OCI-LY1 (cell line): ENCODE measurements at regions not wholly inside any gene's neighbourhood (a gene's known extent, or its start where the extent isn't known, plus 50 kb on each side); places are given as distances from the start of the nearest gene placed in this dataset.

Experiments used
- H2AFZ ChIP-seq: fragments of 200-600 bp; sonication (generic), shearing (Covaris generic); 2 replicates; pipeline ENCODE4 v1.6.0; 2014; ENCODE audit warnings: antibody characterized with exemption, mild to moderate bottlenecking, low read length
- H3F3A ChIP-seq: fragments of 200-600 bp; sonication (generic), shearing (Covaris generic); 2 replicates; pipeline ENCODE4 v1.6.0; 2014; ENCODE audit warnings: mild to moderate bottlenecking, antibody characterized with exemption, low read length, moderate library complexity; ENCODE audit not compliant: insufficient read depth
- H3K27ac ChIP-seq: fragments of 200-600 bp; sonication (generic); 2 replicates; pipeline ENCODE4 v1.5.1; 2014; ENCODE audit warnings: low read length, mixed run types, mild to moderate bottlenecking, low read depth; ENCODE audit not compliant: poor library complexity, severe bottlenecking
- H3K27me3 ChIP-seq: fragments of 200-600 bp; sonication (generic); 2 replicates; pipeline ENCODE4 v1.6.0; 2014; ENCODE audit warnings: antibody characterized with exemption, mild to moderate bottlenecking, low read length, moderate library complexity; ENCODE audit not compliant: insufficient read depth
- H3K36me3 ChIP-seq: fragments of 200-600 bp; sonication (generic); 2 replicates; pipeline ENCODE4 v1.6.1; 2014; ENCODE audit warnings: mild to moderate bottlenecking, antibody characterized with exemption, low read length, moderate library complexity, mixed read lengths; ENCODE audit not compliant: insufficient read depth
- H3K4me1 ChIP-seq: fragments of 200-600 bp; sonication (generic); 2 replicates; pipeline ENCODE4 v1.5.1; 2014; ENCODE audit warnings: mild to moderate bottlenecking, low read length, moderate library complexity; ENCODE audit not compliant: insufficient read depth, severe bottlenecking
- H3K4me2 ChIP-seq: fragments of 200-600 bp; sonication (generic), shearing (Covaris generic); 2 replicates; pipeline ENCODE4 v1.6.1; 2014; ENCODE audit warnings: low read length
- H3K4me3 ChIP-seq: fragments of 200-600 bp; sonication (generic); 2 replicates; pipeline ENCODE4 v1.5.1; 2014; ENCODE audit warnings: low read length, low read depth, mild to moderate bottlenecking, mixed read lengths; ENCODE audit not compliant: poor library complexity, severe bottlenecking
- H3K79me2 ChIP-seq: fragments of 200-600 bp; shearing (Covaris generic); 2 replicates; pipeline ENCODE4 v1.6.1; 2016; ENCODE audit warnings: mixed run types, low read length, mixed read lengths; ENCODE audit not compliant: insufficient read depth
- H3K9ac ChIP-seq: fragments of 200-600 bp; sonication (generic), shearing (Covaris generic); 2 replicates; pipeline ENCODE4 v1.6.1; 2014; ENCODE audit warnings: mild to moderate bottlenecking, low read length, mixed read lengths
- H3K9me2 ChIP-seq: fragments of 200-600 bp; sonication (generic), shearing (Covaris generic); 2 replicates; pipeline ENCODE4 v1.6.1; 2014; ENCODE audit warnings: low read depth, mild to moderate bottlenecking, low read length, mixed read lengths
- H3K9me3 ChIP-seq: fragments of 200-600 bp; shearing (Covaris generic); 2 replicates; pipeline ENCODE4 v1.6.1; 2014; ENCODE audit warnings: low read length, mixed read lengths
- H4K20me1 ChIP-seq: fragments of 200-600 bp; sonication (generic), shearing (Covaris generic); 2 replicates; pipeline ENCODE4 v1.6.0; 2016; ENCODE audit warnings: mild to moderate bottlenecking, low read length; ENCODE audit not compliant: insufficient read depth
- EZH2 ChIP-seq: fragments of 200-600 bp; sonication (generic), shearing (Covaris generic); IDR thresholded peaks from 2 replicates; pipeline ENCODE4 v1.8.0; 2017; ENCODE audit warnings: borderline replicate concordance, mixed run types, mild to moderate bottlenecking, antibody characterized with exemption, low read length, moderate library complexity, mixed read lengths
- TF ChIP-seq, protein P1 (sequence below): fragments of 200-600 bp; sonication (generic), shearing (Covaris generic); IDR thresholded peaks from 2 replicates; pipeline ENCODE4 v1.5.1; 2017; ENCODE audit warnings: mild to moderate bottlenecking, antibody characterized with exemption, low read length, moderate library complexity, mixed read lengths

DNA sequence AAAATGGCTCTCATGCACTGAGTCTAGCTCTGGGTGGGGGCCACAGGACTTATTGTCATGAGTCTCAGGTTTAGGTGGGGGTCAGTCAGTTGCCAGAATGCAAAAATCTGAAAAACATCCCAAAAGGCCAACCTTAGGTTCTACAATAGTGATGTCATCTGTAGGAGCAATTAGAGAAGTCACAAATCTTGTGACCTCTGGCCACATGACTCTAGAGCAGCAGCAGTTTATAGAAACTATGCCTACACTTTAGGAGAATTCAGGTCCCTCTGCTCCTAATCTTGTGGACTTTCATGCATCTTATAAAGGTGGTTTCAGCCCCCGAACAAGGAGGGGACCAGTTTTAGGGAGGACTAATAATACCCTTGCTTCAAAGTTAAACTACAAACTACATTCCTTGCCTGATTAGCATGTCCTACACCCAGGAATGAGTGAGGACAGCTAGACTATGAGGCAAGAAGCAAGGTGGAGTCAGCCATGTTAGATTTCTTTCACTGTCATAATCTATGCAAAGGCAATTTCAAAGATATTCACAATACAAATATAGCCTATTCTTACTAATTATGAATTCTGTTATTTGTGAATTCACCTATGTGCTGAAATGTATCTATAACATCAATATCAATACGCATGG is 123.5 kb upstream of the ADCY1 start:
- Histone ChIP-seq H4K20me1 (no peaks in the 10 kb centered on the region), H3K27ac (no peak overlapping the region), H3K36me3 (no peaks in the 10 kb centered on the region), H2AFZ (no peak overlapping the region), H3K4me2 (no peak overlapping the region), H3F3A (no peaks in the 10 kb centered on the region), H3K9me2 (no peaks in the 10 kb centered on the region), H3K9me3 (no peaks in the 10 kb centered on the region), H3K27me3 (no peaks in the 10 kb centered on the region), H3K4me3 (no peak overlapping the region), H3K9ac (no peak overlapping the region), H3K4me1 (no peaks in the 10 kb centered on the region), H3K79me2 (no peaks in the 10 kb centered on the region)
- no peak for TF ChIP-seq EZH2
- TF ChIP-seq, protein P1, sequence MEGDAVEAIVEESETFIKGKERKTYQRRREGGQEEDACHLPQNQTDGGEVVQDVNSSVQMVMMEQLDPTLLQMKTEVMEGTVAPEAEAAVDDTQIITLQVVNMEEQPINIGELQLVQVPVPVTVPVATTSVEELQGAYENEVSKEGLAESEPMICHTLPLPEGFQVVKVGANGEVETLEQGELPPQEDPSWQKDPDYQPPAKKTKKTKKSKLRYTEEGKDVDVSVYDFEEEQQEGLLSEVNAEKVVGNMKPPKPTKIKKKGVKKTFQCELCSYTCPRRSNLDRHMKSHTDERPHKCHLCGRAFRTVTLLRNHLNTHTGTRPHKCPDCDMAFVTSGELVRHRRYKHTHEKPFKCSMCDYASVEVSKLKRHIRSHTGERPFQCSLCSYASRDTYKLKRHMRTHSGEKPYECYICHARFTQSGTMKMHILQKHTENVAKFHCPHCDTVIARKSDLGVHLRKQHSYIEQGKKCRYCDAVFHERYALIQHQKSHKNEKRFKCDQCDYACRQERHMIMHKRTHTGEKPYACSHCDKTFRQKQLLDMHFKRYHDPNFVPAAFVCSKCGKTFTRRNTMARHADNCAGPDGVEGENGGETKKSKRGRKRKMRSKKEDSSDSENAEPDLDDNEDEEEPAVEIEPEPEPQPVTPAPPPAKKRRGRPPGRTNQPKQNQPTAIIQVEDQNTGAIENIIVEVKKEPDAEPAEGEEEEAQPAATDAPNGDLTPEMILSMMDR = no peak

DNA sequence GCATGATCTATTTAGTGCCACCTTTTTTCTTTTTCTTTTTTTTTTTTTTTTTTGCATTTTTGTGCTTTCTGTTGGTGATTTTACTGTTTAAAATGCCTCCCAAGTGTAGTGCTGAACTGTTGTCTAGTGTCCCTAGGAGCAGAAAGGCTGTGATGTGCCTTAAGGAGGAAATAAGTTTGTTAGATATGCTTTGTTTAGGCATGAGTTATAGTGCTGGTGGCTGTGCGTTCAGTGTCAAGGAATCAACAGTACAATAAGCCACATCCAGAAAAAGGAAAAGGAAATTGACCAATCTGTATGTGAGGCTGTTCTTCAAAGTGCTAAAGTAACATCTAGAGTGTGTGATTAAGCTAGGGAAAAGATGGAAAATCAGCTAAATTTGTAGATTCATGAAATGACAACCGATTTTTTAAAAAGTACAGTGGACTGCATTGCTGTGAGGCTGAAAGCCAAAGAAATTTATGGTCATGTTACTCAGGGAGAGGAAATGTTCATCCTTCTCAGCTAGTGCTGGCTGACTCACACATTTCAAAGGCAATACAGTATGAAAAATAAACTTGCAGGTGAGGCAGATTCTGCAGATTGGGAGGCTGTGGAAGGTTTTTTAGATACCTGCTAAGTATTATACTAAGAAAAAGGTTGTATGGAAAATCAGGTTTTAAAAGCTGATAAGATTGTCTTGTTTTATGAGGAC is 122.7 kb upstream of the ADCY1 start:
- Histone ChIP-seq H3K9me2 (no peaks in the 10 kb centered on the region), H3K4me3 (no peak overlapping the region), H3K27me3 (no peaks in the 10 kb centered on the region)

GRCh38 chr7:45454771-45455170 is 119.4 kb upstream of the ADCY1 start:
- H3K27ac ChIP-seq = no peak overlapping the region
- no peaks in the 10 kb centered on the region for H3F3A ChIP-seq
- no peak overlapping the region for H3K9ac ChIP-seq
- H3K4me1 ChIP-seq = no peaks in the 10 kb centered on the region
- no peak overlapping the region for H3K4me3 ChIP-seq
- no peaks in the 10 kb centered on the region for H3K36me3 ChIP-seq
- no peak for TF ChIP-seq EZH2
- TF ChIP-seq, protein P1 = no peak
- no peak overlapping the region for H2AFZ ChIP-seq
- H3K27me3 ChIP-seq = no peaks in the 10 kb centered on the region
- no peaks in the 10 kb centered on the region for H3K9me2 ChIP-seq
- no peaks in the 10 kb centered on the region for H3K9me3 ChIP-seq
- no peaks in the 10 kb centered on the region for H4K20me1 ChIP-seq
- no peaks in the 10 kb centered on the region for H3K79me2 ChIP-seq
- no peak overlapping the region for H3K4me2 ChIP-seq

More for the DNA sequence above, 122.7 kb upstream of the ADCY1 start:
- Histone ChIP-seq H4K20me1 (no peaks in the 10 kb centered on the region), H3K36me3 (no peaks in the 10 kb centered on the region), H3K79me2 (no peaks in the 10 kb centered on the region), H3K4me2 (no peak overlapping the region), H3K4me1 (no peaks in the 10 kb centered on the region), H3K27ac (no peak overlapping the region), H2AFZ (no peak overlapping the region), H3K9ac (no peak overlapping the region), H3F3A (no peaks in the 10 kb centered on the region), H3K9me3 (no peaks in the 10 kb centered on the region)
- TF ChIP-seq EZH2 = no peak
- TF ChIP-seq, protein P1 = no peak
